ENCODE measurements at regions not wholly inside any gene's neighbourhood (a gene's known extent, or its start where the extent isn't known, plus 50 kb on each side); places are given as distances from the start of the nearest gene placed in this dataset.

DNA sequence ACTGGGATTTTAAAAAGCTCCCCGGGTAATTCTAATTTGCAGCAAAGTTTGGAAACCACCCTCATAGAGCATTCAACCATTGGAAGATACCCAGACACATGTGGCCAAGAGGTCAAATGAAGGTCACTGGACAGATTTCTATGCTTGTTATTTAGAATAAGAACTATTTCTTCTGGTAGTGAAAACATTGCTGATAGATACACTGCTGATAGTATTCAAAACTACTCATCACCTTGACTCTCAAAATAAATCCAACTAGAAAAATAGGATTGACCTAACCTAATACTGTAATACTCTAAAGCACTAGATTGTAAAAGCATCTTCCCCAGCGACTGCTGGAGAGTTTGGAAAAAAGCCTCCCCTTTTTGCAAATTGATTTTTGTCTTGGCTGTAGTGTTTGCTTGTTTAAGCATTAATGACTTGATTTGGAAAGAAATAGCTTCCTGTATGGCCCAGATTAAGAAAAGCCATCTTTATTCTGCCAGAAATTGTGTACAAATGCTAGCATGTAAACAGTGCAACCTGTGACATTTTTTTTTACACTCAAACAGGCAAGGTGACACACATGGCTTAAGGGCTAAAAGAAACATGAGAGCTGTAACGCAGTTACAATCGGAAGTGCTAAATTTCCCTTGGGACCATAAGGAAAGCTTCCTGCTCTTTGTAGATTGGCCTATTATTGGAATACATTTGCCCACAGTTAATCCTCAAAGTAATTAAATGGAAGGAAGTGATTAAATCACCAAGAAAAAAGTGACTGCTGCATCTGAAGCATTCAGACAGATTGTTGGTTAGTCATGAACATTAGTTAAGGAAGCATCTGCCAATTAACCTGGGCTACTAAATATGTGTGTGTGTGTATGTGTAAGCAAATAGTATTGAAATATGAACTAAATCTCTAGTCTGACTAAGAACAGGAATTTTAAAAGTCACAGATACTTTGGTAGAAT, 356.5 kb upstream of the ATP2B1 start:
- no peak for DNase-seq

DNA sequence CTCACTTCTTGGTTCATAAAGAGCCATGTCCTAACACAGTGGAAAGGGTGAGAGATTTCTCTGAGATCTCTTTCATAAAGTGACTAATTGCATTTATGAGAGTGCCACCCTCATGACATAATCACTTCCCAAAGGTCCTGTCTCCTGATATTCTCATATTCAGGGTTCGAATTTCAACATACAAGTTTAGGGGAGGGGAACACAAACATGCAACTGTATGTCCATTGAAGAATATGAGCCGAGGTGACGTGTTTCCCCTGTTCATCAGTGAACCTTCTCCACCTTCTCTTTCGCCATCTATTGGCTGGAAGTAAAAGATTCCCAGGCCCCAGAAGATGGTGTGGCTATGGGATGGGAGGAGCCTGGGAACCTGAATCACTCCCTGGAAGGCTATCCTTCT, 354.2 kb upstream of the ATP2B1 start:
- no peak for DNase-seq

DNA sequence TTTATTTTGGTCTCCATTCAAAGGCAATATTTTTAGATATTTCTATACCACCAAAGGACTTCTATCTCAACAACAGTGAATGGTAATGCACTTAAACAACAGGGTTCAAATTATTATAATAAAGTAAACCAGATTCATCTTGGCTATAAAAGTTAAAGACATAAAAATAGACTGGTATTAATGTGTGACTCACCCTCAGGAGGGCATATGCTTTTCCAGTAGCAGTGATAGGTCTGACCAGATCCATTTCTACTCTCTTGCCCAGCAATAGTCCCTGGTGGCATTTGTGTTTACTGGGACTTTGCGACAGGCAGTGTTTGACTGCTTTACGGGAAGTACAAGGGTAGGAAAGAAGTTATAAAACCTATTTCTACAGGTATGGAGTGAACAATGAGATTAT, 353.2 kb upstream of the ATP2B1 start:
- no peak for DNase-seq

DNA sequence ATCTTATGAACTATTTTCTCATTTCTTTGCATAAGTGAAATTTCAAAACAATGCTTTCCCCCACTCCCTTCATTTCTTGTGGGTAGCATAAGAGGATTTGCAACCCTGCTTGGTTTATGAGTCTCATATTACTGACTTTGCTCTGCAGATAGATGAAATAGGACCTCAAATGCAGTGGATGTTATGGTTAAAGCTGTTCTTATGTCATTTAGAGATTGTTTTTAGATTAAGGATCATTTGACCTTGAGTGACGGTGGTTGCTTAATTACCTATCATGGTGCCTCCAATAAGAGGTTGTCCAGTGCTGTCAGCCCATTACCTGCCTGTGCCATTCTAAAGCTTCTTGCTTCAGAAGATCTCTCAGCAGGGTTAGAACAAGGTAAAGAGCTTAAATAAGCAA, 351.4 kb upstream of the ATP2B1 start:
- no peak for DNase-seq

DNA sequence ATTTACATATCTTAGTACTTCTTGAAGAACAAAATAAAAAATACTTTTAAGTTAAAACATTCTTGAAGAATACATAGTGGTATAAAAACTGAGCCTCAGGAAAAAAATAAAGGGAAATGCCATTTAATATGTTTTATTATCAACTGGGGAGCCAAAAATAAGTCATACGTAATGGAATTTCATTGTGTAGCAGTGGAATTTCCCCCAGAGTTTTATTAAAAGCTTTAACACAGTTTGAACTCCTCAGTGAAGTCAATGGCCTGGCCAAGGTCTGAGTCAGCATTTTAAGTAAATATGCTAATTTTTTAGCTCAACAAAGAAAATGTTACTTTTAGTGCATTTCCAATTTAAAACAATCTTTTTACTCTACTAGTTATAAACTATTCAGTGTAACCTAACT, 350.1 kb upstream of the ATP2B1 start:
- no peak for DNase-seq

DNA sequence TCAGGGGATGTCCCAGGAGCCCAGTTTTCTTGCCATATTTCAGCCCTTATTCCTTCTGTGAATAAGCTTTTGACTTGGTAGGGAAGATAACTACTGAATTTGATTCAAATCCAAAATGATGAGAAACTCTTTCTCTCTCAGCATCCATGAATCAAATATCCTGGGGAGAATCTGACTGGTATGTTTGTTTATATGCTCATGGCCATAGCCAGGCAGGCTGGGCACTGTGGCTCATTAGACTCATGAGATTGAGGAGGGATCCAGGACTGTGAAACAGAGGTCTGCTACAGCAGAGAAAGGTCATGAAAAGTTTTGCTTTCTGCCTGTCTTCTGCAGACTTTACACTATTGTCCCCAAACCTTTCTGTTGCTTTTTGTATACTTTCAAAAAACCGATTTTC, 346.4 kb upstream of the ATP2B1 start:
- DNase-seq: no peak

DNA sequence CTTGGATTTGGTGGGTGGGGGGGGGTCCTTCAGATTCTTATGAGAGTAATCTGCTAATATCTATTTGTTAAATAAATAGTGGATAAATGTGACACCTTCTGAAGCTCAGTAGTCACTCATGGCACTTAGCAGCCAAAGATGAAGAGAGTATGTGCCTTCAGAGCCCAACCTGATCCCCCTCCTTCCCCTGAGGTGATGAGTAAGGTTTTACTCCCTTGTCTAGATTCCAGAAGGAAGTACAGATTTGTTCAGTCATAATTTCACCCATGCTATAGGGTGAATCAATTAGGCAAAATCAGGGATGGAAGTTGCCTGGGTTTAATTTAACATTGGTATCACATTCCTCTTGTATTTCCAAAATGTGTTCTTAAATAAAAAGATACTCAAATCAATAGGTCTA, 340.3 kb upstream of the ATP2B1 start:
- no peak for DNase-seq

DNA sequence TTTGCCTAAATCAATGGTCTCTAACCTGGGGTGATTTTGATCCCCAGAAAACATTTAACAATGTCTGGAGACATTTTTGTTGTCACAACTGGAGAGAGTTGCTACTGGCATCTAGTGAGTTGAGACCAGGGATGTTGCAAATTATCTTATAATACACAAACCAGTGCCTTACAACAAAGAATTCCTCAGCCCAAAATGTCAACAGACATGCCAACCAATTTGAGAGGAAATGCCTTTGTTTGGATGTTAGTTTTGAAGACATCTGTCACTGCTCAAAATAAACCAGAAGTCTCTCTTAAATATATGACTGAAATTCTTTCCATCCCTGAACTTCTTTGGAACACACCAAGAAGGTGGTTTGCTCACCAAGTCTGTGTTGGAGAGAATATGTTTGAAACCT, 336.9 kb upstream of the ATP2B1 start:
- no peak for DNase-seq

DNA sequence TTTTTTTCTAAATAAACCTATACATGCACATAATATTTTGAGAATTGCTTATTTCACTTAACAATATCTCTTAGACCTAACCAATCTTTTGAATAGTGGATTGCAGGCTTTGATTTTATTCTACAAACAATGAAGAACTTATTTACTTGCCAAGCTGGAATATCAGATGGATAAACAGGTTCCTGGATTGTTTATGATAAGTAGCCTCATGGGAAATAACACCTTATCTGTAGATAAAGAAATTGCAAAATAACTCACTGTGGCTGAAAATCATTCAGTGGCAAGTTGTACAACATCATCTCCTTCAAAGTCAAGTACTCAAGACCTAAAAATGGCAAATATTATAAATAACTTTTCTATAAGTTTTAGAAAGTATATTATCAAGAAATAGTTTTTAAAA, 335.4 kb upstream of the ATP2B1 start:
- DNase-seq: no peak

DNA sequence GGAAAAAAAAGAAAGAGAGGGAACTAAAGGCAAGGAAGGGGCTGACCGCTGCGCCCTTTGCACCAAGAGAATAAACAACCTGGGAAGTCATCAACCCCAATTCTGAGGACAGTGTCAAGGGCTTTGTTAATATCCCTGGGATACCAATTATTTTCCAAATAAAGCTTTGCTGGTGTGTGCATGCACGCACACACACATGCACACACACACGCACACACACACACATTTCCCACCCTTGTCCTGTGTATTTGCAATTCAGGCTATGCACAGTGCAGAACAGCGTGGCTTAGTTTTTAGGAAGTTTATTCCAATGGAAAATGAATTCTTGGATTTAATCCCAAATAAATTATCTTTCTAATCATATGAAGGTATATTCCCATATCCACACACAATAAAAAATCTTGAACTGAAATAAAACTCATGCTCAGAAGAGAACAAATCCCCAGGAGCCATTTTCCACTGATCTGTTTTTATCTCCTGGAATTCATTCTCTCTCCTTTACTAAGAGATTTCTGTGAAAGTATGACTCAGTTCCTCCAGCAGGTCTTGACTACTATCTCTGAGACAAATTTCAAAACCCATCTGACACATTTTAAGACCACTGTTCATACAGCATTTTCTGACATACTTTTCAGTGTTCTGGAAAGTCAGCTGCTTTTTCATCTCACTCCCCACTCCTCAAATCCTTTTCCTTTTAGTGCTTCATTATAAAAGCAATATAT, 334.4 kb upstream of the ATP2B1 start:
- DNase-seq: peak; percentile 85

DNA sequence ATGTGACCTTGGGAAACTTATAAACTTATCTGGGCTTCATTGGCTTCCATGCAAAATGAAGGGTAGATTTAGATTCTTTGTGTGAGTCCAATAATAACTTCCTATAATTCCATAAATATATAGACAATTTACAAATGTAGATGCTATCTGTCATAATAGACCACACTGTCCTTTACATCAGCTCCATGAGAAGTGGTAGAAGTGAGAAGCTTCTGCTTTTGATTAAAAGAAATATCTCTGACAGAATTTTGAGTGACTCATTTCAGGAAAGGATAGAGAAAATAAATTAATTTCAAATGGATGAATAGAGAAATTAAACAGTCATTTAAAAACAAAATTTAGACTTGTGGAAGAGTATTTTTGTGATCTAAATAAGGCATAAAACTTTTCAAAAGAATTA, 329.7 kb upstream of the ATP2B1 start:
- no peak for DNase-seq

DNA sequence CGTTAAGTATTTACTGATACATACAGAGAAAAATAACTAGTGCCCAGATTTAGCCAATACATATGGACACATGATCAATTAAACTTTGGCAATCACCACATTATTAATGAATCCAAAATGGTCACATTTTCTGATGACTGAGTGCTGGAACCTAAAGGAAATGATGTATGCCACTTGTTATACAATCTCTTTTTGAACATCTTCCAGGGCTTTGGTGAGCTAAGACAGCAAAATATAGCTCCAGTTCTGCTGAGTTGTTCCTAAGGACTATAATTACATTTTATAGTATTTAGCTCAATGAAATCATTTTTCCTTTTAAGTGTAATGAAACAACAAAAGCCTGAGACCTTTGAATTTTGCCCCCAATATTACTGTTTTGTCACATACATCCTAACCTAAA, 329.1 kb upstream of the ATP2B1 start:
- no peak for DNase-seq

DNA sequence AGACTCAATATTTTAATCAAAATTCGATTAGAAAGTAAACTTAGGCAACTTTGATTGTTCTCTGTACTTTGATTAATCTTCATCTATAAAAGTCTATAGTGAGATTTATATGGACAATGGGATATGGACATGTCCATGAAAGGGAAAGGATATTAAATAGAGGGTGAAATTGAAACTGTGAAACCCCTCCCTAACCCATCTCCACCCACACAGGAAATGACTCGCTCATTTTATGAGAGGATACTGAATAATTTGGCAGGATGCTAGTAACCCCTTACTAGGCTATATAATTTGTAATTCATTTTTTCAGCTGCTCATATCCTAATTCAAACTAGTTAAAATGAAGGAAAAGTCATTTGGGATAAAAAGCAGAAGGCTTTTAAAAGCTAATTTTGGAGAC, 328.0 kb upstream of the ATP2B1 start:
- DNase-seq: peak; percentile 32

DNA sequence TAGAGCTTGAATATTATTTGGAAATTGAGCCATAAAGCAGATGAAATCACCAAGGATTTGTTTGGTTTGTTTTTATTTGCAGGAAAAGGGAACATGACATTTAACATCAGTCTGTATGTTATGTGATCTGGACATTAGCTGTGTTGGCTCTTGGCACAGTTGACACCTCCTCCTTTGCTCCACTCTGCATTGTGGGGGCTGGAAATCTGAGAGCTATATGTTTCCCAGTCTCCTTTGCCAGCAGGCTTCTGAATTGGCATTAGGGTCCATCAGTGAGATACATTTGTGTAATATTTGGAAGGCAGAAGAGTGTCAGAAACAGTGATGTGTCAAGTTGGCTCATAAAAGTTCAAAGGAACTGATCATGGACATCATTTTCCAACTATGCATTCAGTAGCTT, 322.1 kb upstream of the ATP2B1 start:
- no peak for DNase-seq

DNA sequence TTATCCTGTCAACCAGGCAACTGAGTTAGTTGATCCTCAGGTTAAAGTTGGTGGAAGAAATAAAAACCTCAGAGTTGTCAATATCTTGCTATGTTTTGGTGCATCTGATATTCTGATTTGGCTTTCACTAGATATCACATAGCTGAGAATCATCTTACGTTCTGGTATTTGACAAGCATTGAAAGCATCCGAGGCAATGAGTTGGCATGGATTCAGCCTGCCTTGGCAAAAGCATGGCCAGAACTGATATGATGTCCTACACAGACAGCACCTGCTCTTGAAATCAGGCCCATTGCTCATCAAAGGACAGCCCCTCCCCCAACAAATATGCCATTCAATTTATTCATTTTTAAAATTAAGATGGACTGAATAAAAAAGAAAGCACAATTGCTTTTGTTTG, 320.7 kb upstream of the ATP2B1 start:
- no peak for DNase-seq

DNA sequence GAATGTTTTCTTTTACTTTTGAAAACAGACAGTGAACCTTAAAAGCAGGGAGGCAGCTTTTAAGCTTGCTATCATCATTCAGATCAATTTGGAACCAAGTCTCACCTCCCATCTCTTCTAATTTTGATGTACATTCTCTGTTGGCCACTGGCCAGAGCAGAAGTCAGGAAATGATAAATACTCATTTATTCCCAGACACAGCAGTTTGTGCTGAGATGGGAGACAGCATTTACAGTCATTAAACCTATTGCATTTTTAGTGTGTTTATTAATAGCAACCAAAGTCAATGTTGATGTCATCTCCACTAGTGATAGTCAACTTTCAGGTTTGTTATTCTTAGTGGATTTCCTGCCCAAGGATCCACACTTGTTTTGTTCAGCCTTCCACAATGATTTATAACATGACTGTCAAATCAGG, 320.0 kb upstream of the ATP2B1 start:
- DNase-seq: peak; percentile 46

DNA sequence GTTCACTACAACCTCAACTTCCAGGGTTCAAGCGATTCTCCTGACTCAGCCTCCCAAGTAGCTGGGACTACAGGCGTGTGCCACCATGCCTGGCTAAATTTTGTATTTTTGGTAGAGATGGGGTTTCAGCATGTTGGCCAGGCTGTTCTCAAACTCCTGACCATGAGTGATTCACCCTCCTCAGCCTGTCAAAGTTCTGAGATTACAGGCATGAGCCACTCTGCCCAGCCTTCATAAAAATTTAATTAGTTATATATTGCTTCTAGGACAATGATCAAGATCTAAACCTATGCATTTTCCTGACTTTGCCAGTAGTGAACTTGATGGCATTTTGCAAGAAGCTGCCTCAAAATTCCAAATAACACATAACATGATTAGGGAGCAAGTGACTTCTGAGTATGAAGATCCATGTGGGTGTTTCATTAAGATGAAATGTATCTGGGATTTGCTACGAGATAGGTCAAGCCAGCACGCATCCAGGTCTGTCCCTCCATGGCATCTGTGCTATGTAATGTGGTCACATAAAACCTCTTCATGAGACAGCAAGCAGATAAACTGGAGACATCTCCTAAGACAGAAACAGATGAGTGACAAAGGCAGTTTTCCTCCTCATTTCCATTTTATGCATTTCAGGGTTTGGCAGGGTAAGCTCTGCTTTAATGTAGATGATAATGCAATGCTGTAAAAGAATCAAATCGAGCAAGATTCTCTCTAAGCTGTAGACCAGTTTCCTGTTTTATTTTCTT, 319.4 kb upstream of the ATP2B1 start:
- no peak for DNase-seq

DNA sequence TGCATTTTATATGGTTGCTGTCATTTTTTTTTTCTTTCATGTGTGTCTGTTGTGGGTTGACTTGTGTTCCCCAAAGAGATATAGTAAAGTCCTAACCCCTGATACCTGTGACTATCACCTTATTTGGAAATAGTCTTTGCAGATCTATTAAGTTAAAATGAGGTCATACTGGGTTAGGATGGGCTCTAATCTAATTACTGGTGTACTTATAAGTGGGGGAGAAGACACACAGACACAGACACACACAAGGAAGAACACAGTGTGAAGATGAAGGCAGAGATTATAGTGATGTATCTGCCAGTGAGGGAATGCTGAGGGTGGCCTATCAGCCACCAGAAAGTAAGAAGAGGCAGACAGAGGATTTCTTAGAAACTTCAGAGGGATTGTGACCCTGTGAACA, 318.4 kb upstream of the ATP2B1 start:
- no peak for DNase-seq

DNA sequence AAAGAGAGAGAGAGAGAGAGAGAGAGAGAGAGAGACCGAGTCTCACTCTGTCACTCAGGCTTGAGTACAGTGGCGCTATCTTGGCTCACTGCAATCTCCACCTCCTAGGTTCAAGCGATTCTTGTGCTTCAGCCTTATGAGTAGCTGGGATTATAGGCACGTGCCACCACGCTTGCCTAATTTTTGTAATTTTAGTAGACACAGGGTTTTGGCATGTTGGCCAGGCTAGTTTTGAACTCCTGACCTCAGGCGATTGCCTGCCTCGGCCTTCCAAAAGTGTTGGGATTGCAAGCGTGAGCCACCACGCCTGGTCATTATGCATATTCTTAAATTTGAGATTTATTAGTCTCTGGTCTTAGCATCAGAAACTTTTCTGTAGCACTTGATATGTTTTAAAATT, 317.9 kb upstream of the ATP2B1 start:
- no peak for DNase-seq

DNA sequence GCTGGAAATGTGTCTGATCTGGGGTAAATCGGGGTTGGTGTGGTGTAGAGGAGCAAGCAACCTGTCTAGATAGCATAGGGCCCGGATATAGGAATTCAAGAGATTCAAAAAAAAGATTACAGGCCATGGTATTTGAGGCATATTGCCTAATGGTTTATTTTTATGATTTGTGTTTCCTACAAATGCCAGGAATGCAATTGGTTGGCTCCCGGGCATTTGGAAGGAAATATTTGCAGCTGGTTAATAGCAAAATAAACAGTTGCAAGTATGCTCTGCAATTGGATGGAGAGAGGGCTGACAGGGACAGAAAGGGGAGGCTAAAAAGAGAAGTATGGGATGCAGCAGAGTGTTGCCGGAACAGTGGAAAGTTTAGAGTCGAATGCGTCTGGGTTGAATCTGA, 315.6 kb upstream of the ATP2B1 start:
- DNase-seq: no peak

DNA sequence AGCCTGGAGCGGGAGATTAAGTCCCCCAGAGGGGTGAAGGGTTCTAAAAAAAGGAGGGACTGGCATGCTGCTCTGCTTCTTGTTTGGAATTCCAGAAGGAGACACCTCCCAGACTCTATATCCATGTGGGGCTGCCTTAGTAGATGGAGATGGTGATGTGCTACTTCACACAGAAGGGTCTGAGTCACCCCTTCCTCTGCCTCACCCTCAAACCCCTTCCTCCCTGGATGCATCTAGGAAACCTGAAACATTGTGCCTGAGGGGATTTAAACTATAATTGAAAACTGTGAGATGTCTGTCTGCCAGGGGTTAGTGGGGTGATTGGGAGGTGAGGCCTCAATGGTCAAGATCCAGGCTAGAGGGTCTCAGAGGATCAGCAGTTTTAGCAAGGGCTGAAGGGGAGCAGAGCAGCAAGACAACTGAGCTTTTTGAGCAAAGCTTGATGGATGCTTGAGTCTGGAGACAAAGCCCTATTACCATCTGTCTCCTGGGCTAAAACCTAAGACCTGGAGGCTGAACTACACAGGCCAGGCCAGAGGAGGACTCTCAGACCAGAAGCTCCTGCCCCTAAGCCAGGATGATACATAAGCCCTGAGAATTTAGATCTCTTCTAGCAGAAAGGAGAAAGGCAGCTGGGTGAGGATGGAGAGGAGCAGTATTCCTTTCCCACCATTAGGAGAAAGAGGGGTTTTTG, 314.7 kb upstream of the ATP2B1 start:
- DNase-seq: no peak

DNA sequence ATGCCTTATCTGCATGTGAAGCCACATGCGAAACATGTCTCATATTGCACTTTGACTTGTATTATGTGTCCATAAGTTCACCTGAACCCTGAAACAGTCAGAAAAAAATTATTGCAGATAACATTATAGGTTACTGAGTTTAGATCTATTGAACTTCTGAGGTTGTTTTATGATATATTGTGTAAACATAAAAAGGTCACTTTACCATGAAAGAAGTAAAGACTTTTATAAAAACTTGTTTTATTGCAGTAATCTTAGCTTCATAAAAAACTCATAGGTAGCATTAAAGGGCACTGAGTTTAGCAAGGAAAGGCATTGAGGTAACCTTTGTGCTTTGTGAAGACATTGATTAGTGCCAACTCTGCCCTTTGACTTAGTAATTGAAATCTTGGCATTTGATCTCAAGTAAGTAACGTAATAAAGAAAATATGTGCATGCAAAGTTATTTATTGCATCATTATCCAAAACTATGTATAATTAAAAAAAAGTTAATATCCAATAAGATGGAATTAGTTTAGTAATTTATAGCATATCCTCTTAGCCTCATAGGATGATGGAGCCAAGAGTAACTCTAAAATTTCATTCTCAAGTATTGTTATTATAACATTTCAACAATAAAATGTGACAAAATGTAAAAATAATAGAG, 313.3 kb upstream of the ATP2B1 start:
- DNase-seq: no peak

DNA sequence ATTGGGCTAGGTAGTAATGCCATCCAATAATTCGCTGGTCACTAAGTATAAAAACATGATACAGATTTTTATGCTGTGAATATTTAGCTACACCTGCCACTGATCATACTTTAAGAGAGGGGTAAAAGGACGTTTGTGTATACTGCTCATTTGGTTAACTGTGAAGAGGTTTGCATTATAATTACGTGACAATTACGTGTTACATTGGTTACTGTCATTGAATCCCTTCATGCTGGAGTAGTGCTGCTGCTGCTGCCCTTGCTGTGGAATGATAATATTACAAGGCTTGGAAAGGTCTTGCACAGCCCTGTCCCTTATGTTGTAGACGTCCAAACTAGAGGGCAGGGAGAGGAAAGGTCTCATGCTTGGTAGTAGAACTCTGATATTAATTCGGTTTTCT, 312.2 kb upstream of the ATP2B1 start:
- no peak for DNase-seq

All from activated CD4-positive, alpha-beta T cell treated with anti-CD3 and anti-CD28 coated beads, Interleukin-2, amount 50 U/mL, for 16 hours (primary cell).